Nephron progenitor cell (in vitro differentiated cells): ENCODE measurements at regions not wholly inside any gene's neighbourhood (a gene's known extent, or its start where the extent isn't known, plus 50 kb on each side); places are given as distances from the start of the nearest gene placed in this dataset.
A peak's percentile ranks its signal among the peaks of the same experiment; 100 is the strongest.

ENCODE experiments used
- DNase-seq: peaks from one replicate; pipeline ENCODE4 v3.0.0; 2021
- H3K27ac Mint-ChIP-seq: 2 replicates; pipeline ENCODE4 v1.8.0; 2021; ENCODE audit warnings: mild to moderate bottlenecking, moderate library complexity, mixed read lengths
- H3K27me3 Mint-ChIP-seq: 2 replicates; pipeline ENCODE4 v1.8.0; 2021; ENCODE audit warnings: mild to moderate bottlenecking, low read depth, mixed read lengths; ENCODE audit not compliant: poor library complexity
- H3K36me3 Mint-ChIP-seq: 2 replicates; pipeline ENCODE4 v1.8.0; 2021; ENCODE audit warnings: low read depth, mixed read lengths
- H3K4me1 Mint-ChIP-seq: 2 replicates; pipeline ENCODE4 v1.8.0; 2021; ENCODE audit warnings: mixed read lengths
- H3K4me3 Mint-ChIP-seq: 2 replicates; pipeline ENCODE4 v1.8.0; 2021; ENCODE audit warnings: mild to moderate bottlenecking, moderate library complexity, mixed read lengths
- H3K9me3 Mint-ChIP-seq: 2 replicates; pipeline ENCODE4 v1.8.0; 2021; ENCODE audit warnings: mild to moderate bottlenecking, moderate library complexity, mixed read lengths
- CTCF ChIP-seq: fragments of 200-600 bp; sonication (generic); IDR thresholded peaks from 2 replicates; pipeline ENCODE4 v1.5.0; 2021; ENCODE audit warnings: antibody characterized with exemption

GRCh38 chr5:135269199-135269598, 129.8 kb downstream of the MACROH2A1 start:
- Mint-ChIP-seq H3K36me3 (no peaks in the 10 kb centered on the region), H3K27ac (peak overlapping the region; percentile 45), H3K27me3 (peaks cover 13% of the 10 kb centered on the region), H3K4me3 (no peak overlapping the region), H3K4me1 (peaks cover 64% of the 10 kb centered on the region), H3K9me3 (no peaks in the 10 kb centered on the region)
- no peak for DNase-seq
- no peak for TF ChIP-seq CTCF

- Mint-ChIP-seq H3K27me3 (peaks cover 13% of the 10 kb centered on the region), H3K27ac (peak overlapping the region; percentile 34), H3K9me3 (peaks cover 2% of the 10 kb centered on the region), H3K4me3 (no peak overlapping the region), H3K36me3 (no peaks in the 10 kb centered on the region), H3K4me1 (peaks cover 69% of the 10 kb centered on the region)
- TF ChIP-seq CTCF = no peak
- DNase-seq = no peak
Observed at GRCh38 chr5:135266975-135267374, 132.1 kb downstream of the MACROH2A1 start.

GRCh38 chr5:135266303-135266635, 132.8 kb downstream of the MACROH2A1 start:
- Mint-ChIP-seq H3K36me3 (no peaks in the 10 kb centered on the region), H3K4me1 (peaks cover 62% of the 10 kb centered on the region), H3K27ac (peak overlapping the region; percentile 18), H3K4me3 (no peak overlapping the region), H3K27me3 (peaks cover 13% of the 10 kb centered on the region), H3K9me3 (peaks cover 9% of the 10 kb centered on the region)
- no peak for DNase-seq
- TF ChIP-seq CTCF = no peak

GRCh38 chr5:135265497-135266302, 133.3 kb downstream of the MACROH2A1 start:
- H3K27me3 Mint-ChIP-seq = peaks cover 13% of the 10 kb centered on the region
- peaks cover 12% of the 10 kb centered on the region for H3K9me3 Mint-ChIP-seq
- no peak for DNase-seq
- H3K4me3 Mint-ChIP-seq = no peak overlapping the region
- peak overlapping the region; percentile 18 for H3K27ac Mint-ChIP-seq
- no peak for TF ChIP-seq CTCF
- H3K4me1 Mint-ChIP-seq = peaks cover 60% of the 10 kb centered on the region
- H3K36me3 Mint-ChIP-seq = peaks cover 2% of the 10 kb centered on the region

GRCh38 chr5:135264451-135265440, 134.3 kb downstream of the MACROH2A1 start:
- H3K4me3 Mint-ChIP-seq = no peak overlapping the region
- DNase-seq = no peak
- H3K9me3 Mint-ChIP-seq = peaks cover 22% of the 10 kb centered on the region
- peaks cover 52% of the 10 kb centered on the region for H3K4me1 Mint-ChIP-seq
- H3K27me3 Mint-ChIP-seq = peaks cover 12% of the 10 kb centered on the region
- H3K27ac Mint-ChIP-seq = peak overlapping the region; percentile 18
- H3K36me3 Mint-ChIP-seq = peaks cover 10% of the 10 kb centered on the region
- TF ChIP-seq CTCF = no peak
